NCI-H2171 (cell line): ENCODE measurements at regions not wholly inside any gene's neighbourhood (a gene's known extent, or its start where the extent isn't known, plus 50 kb on each side); places are given as distances from the start of the nearest gene placed in this dataset.
"Not testable (repeated sequence)": the region's sequence is repeated elsewhere in the genome, so short reads cannot be mapped to it uniquely, and the experiment has no call there.

ENCODE experiments used
- DNase-seq: peaks from one replicate; lab custom pipeline; 2025; lab: John Stamatoyannopoulos, UW

GRCh38 chr12:54799966-54800365 lies 54.4 kb upstream of the MUCL1 start:
- DNase-seq: not testable (repeated sequence)

- DNase-seq: no peak
Measured at GRCh38 chr12:54798651-54799050, 55.7 kb upstream of the MUCL1 start.

- DNase-seq: no peak
Measured at GRCh38 chr12:54796991-54797390, 57.3 kb upstream of the MUCL1 start.

- no peak for DNase-seq
Measured at GRCh38 chr12:54795644-54796043, 58.7 kb upstream of the MUCL1 start.

GRCh38 chr12:54786081-54786480 lies 68.2 kb upstream of the MUCL1 start:
- DNase-seq: no peak

- no peak for DNase-seq
Measured at GRCh38 chr12:54784115-54784514, 70.2 kb upstream of the MUCL1 start.

GRCh38 chr12:54777031-54777430 lies 77.3 kb upstream of the MUCL1 start:
- not testable (repeated sequence) for DNase-seq

- DNase-seq: no peak
Measured at GRCh38 chr12:54773593-54773992, 80.7 kb upstream of the MUCL1 start.

GRCh38 chr12:54765652-54766051 lies 88.7 kb upstream of the MUCL1 start:
- no peak for DNase-seq

- DNase-seq: no peak
Measured at GRCh38 chr12:54762390-54762789, 91.9 kb upstream of the MUCL1 start.

GRCh38 chr12:54759751-54760150 lies 94.6 kb upstream of the MUCL1 start:
- peak; percentile 24 for DNase-seq

- DNase-seq: no peak
Measured at GRCh38 chr12:54751493-54751892, 102.8 kb upstream of the MUCL1 start.

- peak; percentile 38 for DNase-seq
Measured at GRCh38 chr12:54749191-54749818, 101.1 kb upstream of the DCD start.

- no peak for DNase-seq
Measured at GRCh38 chr12:54744590-54744989, 96.4 kb upstream of the DCD start.

- no peak for DNase-seq
Measured at GRCh38 chr12:54740882-54741281, 92.7 kb upstream of the DCD start.

- no peak for DNase-seq
Measured at GRCh38 chr12:54736549-54736948, 88.4 kb upstream of the DCD start.

GRCh38 chr12:54734196-54734950 lies 86.2 kb upstream of the DCD start:
- no peak for DNase-seq

GRCh38 chr12:54725233-54725843 lies 77.2 kb upstream of the DCD start:
- peak; percentile 41 for DNase-seq

GRCh38 chr12:54723379-54724256 lies 75.5 kb upstream of the DCD start:
- DNase-seq: no peak

GRCh38 chr12:54721312-54721711 lies 73.1 kb upstream of the DCD start:
- no peak for DNase-seq

GRCh38 chr12:54719691-54720090 lies 71.5 kb upstream of the DCD start:
- DNase-seq: no peak

- DNase-seq: no peak
Measured at GRCh38 chr12:54716261-54716660, 68.1 kb upstream of the DCD start.
